IPS-18a (cell line): ENCODE measurements at regions not wholly inside any gene's neighbourhood (a gene's known extent, or its start where the extent isn't known, plus 50 kb on each side); places are given as distances from the start of the nearest gene placed in this dataset.
"Not testable (repeated sequence)": the region's sequence is repeated elsewhere in the genome, so short reads cannot be mapped to it uniquely, and the experiment has no call there.

Experiments
- H3K27ac ChIP-seq: one replicate; pipeline ENCODE4 v1.5.1; 2013; ENCODE audit warnings: low read length
- H3K27me3 ChIP-seq: one replicate; pipeline ENCODE4 v1.6.1; 2013; ENCODE audit warnings: mild to moderate bottlenecking, low read length; ENCODE audit not compliant: control insufficient read depth, insufficient read depth
- H3K36me3 ChIP-seq: one replicate; pipeline ENCODE4 v1.6.1; 2013; ENCODE audit warnings: low read depth, low read length; ENCODE audit not compliant: control insufficient read depth
- H3K4me1 ChIP-seq: one replicate; pipeline ENCODE4 v1.6.1; 2013; ENCODE audit warnings: low read depth, low read length; ENCODE audit not compliant: control insufficient read depth
- H3K4me3 ChIP-seq: one replicate; pipeline ENCODE4 v1.5.1; 2013; ENCODE audit warnings: low read length
- H3K9ac ChIP-seq: one replicate; pipeline ENCODE4 v1.6.1; 2013; ENCODE audit warnings: mild to moderate bottlenecking, low read length, moderate library complexity
- H3K9me3 ChIP-seq: one replicate; pipeline ENCODE4 v1.6.1; 2013; ENCODE audit warnings: low read depth, low read length; ENCODE audit not compliant: control insufficient read depth

GRCh38 chr9:41839786-41840185 is 289.4 kb downstream of the CNTNAP3B start:
- not testable (repeated sequence) for H3K36me3 ChIP-seq, H3K9me3 ChIP-seq, H3K4me3 ChIP-seq, H3K27me3 ChIP-seq, H3K9ac ChIP-seq, H3K27ac ChIP-seq, H3K4me1 ChIP-seq

DNA sequence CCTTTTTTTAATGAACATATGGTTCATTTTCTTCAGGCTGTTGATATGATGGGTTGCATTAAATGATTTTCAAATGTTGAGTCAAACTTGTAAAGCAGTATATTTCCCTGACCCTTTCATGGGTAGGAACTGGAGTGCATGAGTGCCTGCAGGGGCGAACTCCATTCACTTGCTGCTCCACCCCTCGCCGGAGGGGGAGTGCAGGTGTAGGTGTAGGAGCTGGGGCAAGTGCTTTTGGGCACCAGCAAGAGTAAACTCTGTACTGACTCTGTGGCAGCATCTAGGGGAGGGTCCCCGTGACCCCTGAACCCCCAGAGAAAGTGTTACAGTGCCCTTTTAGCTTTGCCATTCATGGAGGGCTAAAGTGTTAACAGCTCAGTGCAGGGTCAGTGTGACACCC is 290.3 kb downstream of the CNTNAP3B start:
- H3K27me3 ChIP-seq, H3K9ac ChIP-seq, H3K4me1 ChIP-seq, H3K36me3 ChIP-seq, H3K4me3 ChIP-seq, H3K27ac ChIP-seq, H3K9me3 ChIP-seq: not testable (repeated sequence)

- not testable (repeated sequence) for H3K4me3 ChIP-seq, H3K27ac ChIP-seq, H3K4me1 ChIP-seq, H3K9ac ChIP-seq, H3K36me3 ChIP-seq, H3K27me3 ChIP-seq, H3K9me3 ChIP-seq
Observed at GRCh38 chr9:41838562-41838851, 290.7 kb downstream of the CNTNAP3B start.

- not testable (repeated sequence) for H3K27ac ChIP-seq, H3K4me1 ChIP-seq, H3K9ac ChIP-seq, H3K36me3 ChIP-seq, H3K27me3 ChIP-seq, H3K4me3 ChIP-seq, H3K9me3 ChIP-seq
Observed at GRCh38 chr9:41837684-41838561, 291.3 kb downstream of the CNTNAP3B start.

DNA sequence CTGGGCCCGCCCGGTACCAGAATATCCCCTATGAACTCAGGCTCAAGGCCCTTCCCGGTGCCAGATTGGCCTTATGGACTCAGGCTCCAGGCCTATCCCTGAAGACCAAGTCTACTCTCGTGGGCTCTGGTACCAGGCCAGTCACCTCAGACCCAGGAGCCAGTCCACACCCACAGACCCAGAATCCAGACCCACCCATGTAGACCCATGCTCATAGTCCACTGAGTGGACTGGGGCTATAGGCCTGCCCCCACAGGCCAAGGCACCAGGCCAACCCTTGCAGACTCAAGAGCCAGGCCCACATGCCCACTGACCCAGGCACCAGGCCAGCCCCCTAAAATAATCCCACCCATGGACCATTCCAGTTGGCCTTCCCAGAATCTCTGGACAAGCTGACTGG is 296.1 kb downstream of the CNTNAP3B start:
- H3K9me3 ChIP-seq, H3K9ac ChIP-seq, H3K36me3 ChIP-seq, H3K27me3 ChIP-seq, H3K4me1 ChIP-seq, H3K4me3 ChIP-seq, H3K27ac ChIP-seq: not testable (repeated sequence)

DNA sequence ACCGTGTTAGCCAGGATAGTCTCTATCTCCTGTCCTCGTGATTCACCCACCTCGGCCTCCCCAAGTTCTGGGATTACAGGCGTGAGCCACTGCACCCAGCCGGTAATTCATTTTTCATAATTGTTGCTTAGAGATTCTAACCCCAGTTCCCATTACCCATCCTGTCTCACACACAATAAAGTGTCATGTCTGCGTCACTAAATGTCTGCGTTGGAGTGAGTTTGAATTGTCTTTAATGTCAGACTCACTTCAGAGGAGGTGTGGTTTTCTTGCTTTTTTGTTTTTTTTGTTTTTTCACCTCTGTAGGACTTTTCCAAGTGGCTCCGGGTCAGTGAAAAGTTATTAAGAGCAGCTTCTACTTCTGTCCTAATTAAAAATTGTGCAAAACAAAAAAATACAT is 304.5 kb downstream of the CNTNAP3B start:
- H3K4me3 ChIP-seq, H3K9ac ChIP-seq, H3K36me3 ChIP-seq, H3K9me3 ChIP-seq, H3K27ac ChIP-seq, H3K27me3 ChIP-seq, H3K4me1 ChIP-seq: not testable (repeated sequence)

GRCh38 chr9:41802706-41803105 is 326.5 kb downstream of the CNTNAP3B start:
- not testable (repeated sequence) for H3K27me3 ChIP-seq, H3K36me3 ChIP-seq, H3K4me3 ChIP-seq, H3K9ac ChIP-seq, H3K9me3 ChIP-seq, H3K27ac ChIP-seq, H3K4me1 ChIP-seq

DNA sequence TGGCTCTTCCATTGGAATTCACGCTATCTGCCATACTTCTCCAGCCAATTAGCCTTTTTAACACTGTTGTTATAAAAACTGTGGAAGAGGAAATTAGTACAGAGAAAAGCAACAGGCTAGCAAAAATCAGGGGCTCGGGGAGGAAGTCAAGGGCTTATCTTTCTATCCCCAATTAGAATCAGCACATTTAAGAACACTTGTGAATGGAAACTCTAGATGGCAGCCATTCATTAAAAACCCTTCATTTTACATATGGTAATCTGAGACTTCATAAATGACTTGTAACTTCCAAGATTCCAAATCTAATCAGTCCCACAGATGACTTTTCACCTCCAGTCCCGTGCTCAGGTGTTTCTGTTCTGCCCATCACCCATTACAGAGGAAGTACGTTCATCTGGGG is 330.5 kb downstream of the CNTNAP3B start:
- not testable (repeated sequence) for H3K36me3 ChIP-seq, H3K4me3 ChIP-seq

GRCh38 chr9:41790719-41791363 is 338.4 kb downstream of the CNTNAP3B start:
- not testable (repeated sequence) for H3K9me3 ChIP-seq, H3K9ac ChIP-seq, H3K36me3 ChIP-seq, H3K27me3 ChIP-seq, H3K4me3 ChIP-seq, H3K4me1 ChIP-seq, H3K27ac ChIP-seq

More for the DNA sequence above, 330.5 kb downstream of the CNTNAP3B start:
- H3K9ac ChIP-seq, H3K4me1 ChIP-seq, H3K9me3 ChIP-seq, H3K27me3 ChIP-seq, H3K27ac ChIP-seq: not testable (repeated sequence)

DNA sequence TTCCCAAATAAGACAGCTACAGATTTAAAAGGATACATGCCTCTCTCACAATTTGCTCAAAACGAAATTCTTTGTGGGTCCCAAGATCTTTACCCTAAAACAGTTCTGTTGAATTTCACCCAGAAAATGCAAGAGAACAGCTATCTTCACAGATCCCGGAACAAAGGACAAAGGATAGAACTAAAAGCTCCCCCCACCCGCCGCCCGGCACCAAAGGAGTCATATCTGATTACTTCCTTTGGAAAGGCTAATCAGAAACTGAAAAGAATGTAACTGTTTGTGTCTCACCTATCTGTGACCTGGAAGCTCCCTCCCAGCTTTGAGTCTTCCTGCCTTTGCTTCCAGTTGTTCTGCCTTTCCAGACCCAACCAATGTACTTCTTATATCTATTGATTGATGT is 339.2 kb downstream of the CNTNAP3B start:
- not testable (repeated sequence) for H3K27ac ChIP-seq, H3K27me3 ChIP-seq, H3K9ac ChIP-seq, H3K4me3 ChIP-seq, H3K36me3 ChIP-seq, H3K4me1 ChIP-seq, H3K9me3 ChIP-seq

DNA sequence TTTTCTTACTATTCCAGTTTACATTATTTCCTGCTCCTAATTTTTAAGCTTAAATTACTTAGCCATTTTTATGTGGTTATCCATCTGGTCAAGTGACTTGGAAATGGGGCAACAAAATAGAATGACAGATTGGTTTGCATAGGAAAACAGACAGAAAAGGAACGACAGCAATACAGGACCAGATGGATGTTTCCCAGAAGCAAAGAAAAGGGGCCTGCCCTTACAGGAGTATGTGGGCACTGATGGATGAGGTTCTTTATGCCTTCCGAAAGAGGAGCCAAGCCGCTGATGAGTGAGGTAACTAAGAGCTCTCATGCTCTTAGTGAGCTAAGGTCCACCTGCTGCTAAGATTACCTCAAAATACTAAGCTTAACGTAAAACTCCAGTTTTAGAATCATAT is 339.8 kb downstream of the CNTNAP3B start:
- H3K27ac ChIP-seq, H3K4me3 ChIP-seq, H3K9ac ChIP-seq, H3K4me1 ChIP-seq, H3K36me3 ChIP-seq, H3K27me3 ChIP-seq, H3K9me3 ChIP-seq: not testable (repeated sequence)

DNA sequence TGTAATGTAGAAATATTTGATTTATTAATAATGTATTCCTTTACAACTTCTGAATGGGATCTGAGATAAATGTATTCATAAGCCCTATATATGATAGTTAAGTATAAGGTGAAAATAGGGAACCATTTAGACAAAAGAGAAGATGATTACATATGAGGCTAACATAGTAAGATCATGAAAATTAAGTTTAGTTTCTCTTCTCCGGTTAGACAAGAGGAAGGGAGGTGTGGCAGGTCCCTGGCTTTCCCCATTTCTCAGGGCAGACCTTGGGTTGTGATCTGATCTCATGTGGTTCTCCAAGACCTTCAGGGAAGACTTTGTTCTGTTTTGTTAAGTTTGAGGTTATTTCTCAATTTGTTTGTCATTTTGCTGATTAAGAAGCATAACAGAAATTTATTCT is 341.3 kb downstream of the CNTNAP3B start:
- not testable (repeated sequence) for H3K27me3 ChIP-seq, H3K4me1 ChIP-seq, H3K9ac ChIP-seq, H3K4me3 ChIP-seq, H3K27ac ChIP-seq, H3K9me3 ChIP-seq, H3K36me3 ChIP-seq
